HG03135 (cell line): ENCODE measurements at regions not wholly inside any gene's neighbourhood (a gene's known extent, or its start where the extent isn't known, plus 50 kb on each side); places are given as distances from the start of the nearest gene placed in this dataset.
"Not testable (repeated sequence)": the region's sequence is repeated elsewhere in the genome, so short reads cannot be mapped to it uniquely, and the experiment has no call there.

Source experiments
- ATAC-seq: cut with Tn5 transposase; IDR thresholded peaks from one replicate; pipeline ENCODE4 v1.9.1; 2021; ENCODE audit warnings: mild to moderate bottlenecking, moderate library complexity; ENCODE audit not compliant: unreplicated experiment

DNA sequence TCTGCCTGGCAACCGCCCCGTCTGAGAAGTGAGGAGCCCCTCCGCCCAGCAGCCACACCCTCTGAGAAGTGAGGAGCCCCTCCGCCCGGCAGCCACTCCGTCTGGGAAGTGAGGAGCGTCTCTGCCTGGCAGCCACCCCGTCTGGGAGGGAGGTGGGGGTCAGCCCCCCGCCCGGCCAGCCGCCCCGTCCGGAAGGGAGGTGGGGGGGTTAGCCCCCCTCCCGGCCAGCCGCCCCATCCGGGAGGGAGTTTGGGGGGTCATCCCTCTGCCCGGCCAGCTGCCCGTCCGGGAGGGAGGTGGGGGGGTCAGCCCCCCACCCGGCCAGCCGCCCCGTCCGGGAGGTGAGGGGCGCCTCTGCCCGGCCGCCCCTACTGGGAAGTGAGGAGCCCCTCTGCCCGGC is 269.0 kb downstream of the FAM72C start:
- not testable (repeated sequence) for ATAC-seq

DNA sequence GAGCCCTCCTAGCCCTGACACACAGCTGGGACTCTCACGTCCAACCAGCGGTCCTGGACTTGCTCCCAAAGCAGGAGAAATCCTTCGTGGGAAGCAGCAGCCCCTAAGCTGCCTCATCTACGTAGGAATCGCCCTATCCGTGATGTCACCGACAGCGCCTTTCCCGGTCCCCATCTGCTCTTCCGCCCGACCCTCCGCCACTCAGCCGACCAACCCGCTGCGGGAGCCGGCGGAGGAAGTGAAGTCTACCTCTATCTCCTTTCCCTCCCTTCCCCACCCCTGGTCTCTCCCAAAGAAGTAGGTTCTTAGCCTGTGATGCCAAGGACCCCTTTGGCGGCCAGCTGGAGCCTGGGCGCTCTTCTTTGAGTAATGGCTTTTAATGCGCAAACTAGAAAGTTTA is 272.1 kb downstream of the FAM72C start:
- no peak for ATAC-seq

DNA sequence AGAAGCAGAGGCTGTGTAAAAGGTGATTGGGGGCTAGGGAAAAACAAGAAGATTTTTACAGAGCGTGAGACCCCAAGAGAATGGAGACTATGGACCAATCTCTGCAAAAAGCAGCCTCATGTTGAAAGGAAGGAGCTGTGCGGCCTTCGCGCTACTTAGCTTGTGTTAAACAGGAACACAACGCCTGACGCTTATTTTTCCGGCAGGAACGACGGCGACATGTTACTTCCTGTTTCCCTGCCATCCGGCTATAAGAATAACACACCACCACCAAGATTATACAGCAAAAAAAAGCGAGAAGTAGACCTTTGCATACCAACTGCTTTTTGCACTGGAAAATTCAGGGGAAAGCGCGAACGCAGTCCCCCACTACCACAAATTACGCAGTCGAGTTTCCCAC is 272.7 kb downstream of the FAM72C start:
- ATAC-seq: no peak

DNA sequence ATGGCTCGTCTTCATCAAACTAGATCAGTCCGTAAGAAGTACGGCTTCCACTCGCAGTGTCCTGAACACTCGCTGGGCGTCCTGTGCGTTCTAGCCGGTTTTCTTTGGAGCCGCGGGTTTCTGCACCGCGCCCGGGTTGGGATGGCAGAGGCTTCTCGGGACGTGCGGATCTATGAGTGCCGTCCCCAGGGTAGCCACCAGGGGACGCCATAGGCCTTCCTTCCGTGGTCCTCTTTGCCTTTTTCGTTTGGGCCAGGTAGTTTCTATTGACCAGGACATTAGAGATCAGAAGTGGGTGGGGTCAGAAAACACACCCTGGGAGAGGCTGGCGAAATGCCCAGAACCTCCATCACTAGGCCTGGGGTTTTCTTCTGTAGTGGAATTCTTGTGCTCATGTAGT is 273.8 kb downstream of the FAM72C start:
- no peak for ATAC-seq

DNA sequence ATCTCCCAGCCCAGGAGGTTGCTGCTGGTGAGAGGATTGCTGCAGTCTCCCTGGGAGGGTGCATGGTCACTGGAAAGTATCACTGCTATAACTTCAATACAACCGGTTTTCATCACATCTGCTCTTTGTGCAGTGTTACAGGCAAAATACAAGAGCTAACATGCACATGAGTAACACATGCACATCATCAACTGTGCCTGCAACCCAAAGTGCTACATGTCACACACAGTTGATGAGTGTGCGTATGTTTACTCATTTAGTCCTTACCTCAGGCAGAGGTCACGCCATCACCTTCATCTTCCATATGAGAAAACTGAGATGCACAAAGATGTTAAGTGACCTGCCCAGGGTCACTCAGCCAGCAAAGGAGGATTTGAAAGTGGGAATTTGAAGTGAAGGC is 277.7 kb downstream of the FAM72C start:
- no peak for ATAC-seq

DNA sequence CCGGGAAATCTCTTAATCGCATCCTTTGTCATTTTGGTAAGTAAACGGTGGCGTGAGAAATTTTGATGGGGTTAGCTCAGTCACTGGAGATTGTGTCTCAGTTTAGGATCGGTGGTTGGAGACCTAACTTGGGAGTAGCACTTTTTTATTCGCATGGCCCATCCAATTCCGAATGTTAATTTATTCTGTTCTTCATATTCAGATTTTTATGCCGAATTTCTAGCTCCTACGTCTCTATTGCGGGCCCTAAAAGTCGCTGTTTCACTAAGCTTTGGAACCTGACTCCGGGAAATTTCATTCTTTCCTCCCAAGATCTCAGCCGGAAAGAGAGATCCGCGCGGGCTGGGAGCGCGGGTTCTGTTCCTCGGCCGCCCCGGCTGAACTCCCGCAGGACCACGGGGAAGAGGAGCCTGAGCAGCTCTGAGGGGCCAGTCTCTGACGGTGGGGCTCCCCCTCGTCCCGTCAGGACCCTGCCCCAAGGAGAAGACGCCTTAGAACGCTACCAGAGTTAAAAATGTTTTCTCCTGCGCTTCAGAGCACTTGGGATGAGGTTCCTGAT is 279.7 kb downstream of the FAM72C start:
- ATAC-seq: no peak

DNA sequence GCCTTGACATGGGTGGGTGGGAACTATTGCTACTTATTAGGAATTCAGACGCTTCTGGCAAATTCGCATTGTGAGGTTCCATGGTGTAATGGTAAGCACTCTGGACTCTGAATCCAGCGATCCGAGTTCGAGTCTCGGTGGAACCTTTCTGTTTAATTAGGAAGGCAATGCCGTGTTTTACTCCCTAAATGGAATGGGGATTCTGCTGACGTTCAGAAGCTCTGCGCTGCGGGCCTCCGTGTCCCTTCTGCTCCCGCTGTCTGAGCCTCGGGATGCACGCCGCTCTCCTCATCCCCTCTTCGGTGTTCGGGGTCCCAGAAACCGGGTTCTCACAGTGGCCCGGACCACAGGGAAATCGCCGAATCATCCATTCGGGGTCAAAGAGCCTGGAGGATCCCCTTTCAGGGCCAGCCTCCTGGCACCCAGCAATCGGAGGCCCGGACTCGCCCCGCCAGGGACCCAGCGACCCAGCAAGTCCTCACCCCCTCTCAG is 280.3 kb downstream of the FAM72C start:
- no peak for ATAC-seq

DNA sequence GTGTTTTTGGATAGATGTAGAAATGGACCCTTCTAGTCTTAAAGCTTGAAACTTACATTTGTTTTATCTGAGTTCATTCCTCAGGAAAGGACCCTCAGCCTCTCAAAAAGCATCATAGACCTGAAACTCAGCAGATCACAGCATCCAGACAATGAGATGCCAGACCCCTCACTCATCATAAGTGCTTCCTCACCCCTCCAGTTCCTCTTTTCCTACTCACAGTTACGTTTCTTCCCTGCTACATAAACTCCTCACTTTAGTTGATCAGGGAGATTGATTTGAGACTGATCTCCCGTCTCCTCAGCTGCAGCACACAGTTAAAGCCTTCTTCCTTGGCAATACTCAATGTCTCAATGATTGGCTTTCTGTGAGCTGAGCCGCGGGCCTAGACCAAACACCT is 282.0 kb downstream of the FAM72C start:
- no peak for ATAC-seq

DNA sequence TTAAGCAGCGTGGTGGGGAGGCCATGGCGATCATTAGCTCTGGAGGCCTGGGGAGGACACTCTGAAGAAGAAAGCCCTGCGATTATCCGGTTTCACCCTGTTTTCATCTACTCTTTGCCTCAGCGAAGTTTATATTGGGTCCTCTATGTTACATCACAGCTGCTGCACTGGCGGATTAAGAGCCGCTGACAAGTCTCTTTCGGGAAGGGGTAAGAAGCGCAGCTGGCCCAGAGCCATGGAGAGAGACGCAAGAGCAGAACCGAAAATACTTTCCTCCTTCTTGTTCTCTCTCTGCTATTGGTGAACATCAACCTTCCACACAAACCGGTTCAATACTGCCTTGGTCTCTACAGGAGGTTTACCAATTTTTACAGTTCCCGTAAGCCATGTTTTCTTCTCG is 291.5 kb downstream of the FAM72C start:
- no peak for ATAC-seq

DNA sequence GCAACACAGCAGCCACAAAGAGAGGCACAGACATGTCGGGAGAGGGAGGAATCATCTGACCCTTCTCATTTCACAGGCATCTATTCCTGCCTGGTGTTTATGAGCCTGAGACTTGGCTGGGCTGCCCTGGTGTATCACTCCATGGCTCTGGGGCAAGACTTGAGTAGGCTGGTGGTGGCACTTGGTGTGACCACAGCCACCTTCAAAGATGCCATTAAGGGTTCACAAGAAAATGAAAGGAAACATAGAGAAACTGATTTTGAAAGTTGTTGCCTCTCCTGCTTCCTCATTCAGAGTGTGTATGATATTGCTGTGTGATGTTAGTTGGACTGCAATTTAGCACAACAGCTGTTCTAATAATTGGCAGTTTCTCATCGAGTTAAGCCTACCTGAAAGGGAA is 298.8 kb downstream of the FAM72C start:
- ATAC-seq: no peak

DNA sequence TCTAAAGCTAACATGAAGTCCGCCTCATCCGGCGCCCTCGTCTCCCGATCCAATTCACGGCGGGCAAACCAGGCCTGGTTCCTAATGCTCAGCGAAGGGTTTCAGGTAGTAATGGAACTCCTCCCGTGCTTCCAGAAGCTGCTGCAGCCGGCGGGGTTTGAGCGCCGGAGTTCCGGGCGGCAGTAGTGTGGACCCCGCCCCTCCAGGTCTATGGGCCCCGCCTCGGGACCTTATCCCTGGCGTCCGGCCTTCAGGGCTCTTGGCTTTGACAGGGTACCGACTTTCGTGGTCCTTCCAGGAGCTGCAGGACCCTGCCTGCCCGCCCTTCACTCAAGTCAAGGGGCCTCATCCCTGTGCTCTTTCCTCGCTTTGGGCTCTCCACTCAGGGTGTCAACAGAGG is 304.1 kb downstream of the FAM72C start:
- no peak for ATAC-seq

DNA sequence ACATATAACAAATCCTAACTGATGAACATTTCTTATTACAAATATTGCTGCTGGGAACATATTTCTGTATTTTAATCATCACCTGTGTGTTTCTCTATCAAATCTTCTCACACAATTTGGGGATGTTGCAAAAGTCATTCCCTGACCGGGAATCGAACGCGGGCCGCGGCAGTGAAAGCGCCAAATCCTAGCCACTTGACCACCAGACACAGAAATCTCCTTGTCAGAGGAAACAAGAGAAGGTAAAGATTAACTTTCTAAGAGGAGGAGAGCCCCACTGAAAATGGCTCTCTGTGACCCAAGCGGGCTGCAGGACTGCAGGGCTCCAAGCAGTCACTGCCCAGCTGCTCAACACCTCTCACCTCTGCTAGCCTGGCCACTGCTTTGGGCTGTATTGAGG is 304.9 kb downstream of the FAM72C start:
- ATAC-seq: no peak

DNA sequence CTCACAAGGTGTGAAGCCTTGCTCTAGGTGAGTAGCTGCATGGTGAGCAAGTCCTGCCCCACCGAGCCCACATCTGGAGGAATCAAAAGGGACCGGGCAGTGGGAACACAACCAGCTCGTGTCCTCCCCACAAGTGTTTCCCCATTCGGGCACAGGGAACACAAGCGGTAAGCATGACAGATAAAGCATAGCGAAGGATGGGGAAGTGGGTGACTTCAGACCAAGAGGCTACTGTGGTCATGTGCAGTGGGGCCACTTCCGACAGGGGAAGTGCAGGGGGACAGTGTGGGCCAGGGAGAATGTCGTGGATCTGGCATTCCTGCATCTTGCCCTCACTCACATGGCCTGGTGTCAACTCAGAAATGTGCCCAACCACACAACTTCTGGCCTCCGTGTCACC is 306.2 kb downstream of the FAM72C start:
- ATAC-seq: no peak

DNA sequence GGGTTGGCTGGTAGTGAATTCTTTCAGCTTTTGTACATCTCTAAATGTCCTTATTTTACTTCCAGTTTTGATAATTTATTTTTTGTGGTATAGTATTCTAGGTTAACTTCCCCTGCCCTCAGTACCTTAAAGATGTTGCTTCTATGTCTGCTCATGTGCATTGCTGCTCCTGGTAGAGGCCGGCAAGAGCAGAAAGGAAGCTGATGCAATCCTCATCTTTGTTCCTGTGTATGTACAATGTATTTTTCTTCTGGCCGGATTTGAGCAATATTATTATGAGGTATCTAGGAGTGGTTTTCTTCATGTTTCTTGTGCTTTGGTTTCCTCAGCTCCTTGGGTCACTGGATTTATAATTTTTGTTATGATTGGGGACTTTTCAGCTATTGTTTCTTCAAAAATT is 308.7 kb downstream of the FAM72C start:
- ATAC-seq: not testable (repeated sequence)

DNA sequence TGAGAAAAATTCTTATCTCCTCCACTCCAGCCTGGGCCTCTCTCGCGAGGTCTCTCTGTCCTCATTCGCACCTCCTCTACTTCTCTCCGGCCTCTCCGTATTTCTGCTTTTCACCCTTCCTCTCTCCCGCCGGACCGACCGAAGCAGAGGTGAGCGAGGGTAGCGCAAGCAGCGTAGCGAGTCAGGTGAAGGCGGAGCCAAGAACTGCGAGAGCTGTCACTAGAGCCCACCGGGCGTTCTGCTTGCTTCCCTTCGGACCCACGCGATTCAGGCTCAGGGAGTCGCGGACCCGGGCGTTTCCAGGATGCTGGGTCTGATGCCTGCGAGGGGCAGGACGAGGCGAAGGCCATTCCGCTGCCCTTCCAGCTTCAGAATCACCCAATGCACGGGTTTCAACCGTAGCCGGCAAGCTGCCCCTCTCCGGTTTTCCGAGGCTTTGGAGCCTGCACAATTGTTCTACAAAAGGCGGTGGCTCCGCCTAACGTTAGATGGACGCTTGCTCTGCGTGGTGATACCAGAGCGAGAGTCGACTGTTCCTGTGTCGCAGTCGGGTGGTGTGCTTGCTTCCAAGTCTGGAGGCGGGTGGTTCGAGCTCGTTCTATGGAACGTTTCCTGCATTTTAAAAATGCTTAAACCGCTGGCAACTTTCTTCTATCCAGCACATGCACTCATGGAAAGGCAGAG is 310.2 kb downstream of the FAM72C start:
- no peak for ATAC-seq

DNA sequence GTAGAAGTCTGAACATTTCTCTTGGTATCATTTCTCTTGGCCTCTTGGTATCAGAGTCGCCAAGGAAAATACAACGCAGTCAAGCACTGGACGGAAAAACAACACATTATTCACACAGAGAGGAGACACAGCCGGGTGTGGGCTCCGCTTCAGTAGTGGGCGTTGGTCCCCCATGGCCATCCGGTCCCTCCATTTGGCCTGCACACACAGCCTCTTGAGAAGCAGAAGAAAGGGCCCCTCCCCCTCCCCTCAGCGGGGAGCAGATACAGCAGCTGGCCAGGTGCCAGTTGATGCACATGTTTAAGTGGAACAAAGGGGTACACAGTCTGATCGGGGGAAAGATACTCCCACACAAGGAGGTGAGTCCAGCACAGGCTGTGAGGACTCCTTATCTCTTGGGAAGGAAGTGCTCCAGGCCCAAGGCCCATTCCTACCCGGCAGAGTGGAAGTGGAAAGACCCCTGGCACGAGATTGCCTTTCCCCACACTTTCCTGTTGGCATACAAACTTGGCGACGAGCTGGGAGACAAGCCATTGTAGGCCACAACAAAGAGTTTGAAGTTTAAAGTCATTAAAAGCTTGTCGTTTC is 311.3 kb downstream of the FAM72C start:
- no peak for ATAC-seq

DNA sequence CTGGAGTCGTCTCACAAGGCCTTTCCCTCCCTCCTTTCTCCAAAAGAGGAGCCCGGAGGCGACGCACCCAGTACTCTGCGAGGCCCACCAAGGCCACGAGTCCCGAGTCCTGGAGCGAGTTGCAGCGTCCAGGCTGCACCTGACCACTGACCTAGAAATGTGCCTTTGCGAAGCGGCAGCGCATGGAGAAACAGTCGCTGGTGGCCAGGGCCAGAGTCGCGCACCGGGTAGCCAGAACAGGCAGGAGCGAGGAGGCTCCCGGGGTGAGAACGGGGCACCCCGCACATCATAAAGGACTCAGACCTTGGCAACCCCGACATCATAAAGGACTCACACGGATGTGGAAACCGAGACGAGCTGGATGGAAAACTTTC is 318.4 kb downstream of the FAM72C start:
- no peak for ATAC-seq

DNA sequence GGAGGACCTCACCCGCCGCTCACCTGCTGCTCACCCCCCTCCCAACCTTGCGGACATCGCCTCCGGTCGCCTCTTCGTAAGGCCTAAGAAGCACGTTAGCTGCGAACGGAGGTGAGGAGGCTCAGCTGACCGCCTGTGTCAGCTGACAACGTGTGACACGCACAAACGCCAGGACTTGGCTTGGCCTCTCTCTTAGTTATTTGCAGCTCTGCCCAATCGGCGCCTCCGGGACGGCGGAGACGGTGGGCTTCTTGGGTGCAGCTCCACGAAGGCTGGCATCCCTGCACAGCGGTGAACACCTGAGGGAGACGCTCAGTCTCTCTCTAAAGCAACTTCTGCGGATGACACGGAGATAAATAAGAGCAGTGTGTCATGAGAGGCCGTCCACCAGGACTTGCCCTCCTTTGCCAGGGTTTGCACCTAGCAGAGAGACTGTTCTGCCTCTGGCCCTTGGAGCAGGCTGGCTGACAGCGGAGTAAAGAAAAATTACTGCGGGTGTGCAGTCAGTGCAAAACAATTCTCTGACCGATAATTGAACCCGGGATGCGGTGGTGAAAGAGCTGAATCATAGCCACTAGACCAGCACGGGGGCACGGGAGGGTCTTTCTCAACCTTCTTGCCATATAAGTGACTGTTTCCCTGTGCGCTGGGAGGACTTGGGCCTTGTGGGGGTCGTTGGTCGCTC is 318.9 kb downstream of the FAM72C start:
- no peak for ATAC-seq

DNA sequence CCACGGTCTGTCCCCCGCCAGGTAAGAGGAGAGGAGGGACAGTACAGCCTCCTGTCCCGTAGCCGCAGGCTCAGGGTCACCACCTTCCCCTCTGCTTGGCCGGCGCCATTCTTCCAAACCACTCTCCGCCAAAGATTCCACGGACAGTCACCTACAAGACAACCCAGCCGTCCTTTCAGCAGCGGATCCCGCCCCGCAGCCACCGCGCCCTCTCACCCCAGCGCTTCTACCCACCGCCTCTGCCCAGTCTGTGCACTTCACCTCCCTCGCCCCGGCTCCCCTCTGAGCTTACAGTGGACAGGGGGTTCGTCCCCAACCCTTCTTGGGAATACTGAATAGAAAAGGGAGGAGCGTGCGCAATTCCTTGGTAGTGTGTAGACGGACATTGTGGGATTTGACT is 319.6 kb downstream of the FAM72C start:
- ATAC-seq: no peak

DNA sequence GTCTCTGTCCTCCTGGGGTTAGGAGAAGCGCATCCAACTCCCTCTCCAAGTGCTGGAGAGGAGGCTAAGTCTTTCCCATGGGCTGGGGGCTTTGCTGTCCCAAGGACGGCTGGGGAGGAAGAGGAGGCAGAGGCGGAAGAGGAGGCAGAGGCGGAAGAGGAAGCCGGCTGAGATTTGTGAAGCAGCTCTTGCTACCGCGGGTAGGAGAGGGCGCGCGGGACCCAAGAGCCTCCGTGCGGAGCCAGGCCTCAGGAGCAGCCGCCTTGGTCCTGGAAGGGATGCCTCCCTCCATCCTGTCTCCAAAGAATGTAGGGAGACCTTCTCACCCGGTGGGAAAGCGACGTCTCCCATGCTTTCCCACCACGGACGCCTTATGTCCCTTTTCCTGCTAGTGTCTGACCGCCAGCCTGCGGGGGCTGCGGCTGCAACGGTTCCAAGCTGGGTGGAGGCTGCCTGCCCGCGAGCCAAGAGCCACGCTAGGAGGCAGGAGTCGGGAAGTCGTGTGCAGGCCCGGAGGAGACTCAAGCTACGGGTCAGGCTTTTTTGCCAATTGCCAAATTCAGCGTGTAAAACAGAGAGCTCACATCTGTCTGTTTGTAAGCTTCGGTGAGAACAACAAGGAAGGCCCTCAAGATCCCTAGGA is 320.3 kb downstream of the FAM72C start:
- ATAC-seq: no peak

DNA sequence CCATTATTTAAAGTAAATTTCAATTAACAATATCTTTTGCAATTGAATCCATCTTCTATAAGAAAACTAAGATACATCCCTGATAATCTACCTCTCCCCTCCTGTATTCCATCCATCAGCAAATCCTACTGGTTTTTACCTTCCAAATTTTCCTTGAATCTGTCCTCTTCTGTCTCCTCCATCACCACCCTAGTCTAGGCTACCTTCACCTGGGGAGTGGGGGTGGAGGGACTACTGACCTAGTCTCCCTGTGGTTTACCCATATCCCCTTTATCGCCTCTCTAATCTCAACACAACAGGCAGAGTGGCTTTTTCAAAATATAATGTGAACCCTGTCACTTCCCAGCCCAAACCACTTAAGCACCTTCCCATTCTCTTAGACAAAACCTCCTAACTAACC is 327.8 kb downstream of the FAM72C start:
- not testable (repeated sequence) for ATAC-seq
